ENCODE measurements at regions not wholly inside any gene's neighbourhood (a gene's known extent, or its start where the extent isn't known, plus 50 kb on each side); places are given as distances from the start of the nearest gene placed in this dataset.
A peak's percentile ranks its signal among the peaks of the same experiment; 100 is the strongest.
"Not testable (repeated sequence)": the region's sequence is repeated elsewhere in the genome, so short reads cannot be mapped to it uniquely, and the experiment has no call there.

- not testable (repeated sequence) for H3K9me3 ChIP-seq (ENCODE audit: control insufficient read depth, low read length); H3K4me3 ChIP-seq (ENCODE audit: insufficient read depth, low read depth, low read length, poor library complexity, severe bottlenecking); H3K27me3 ChIP-seq (replicated peaks; ENCODE audit: control insufficient read depth, insufficient read depth, low read length, poor library complexity, severe bottlenecking); DNase-seq; H3K27ac ChIP-seq (ENCODE audit: insufficient read depth, low read length, poor library complexity, severe bottlenecking); H3K4me1 ChIP-seq (ENCODE audit: control insufficient read depth, insufficient read depth, low read length, poor library complexity, severe bottlenecking); H3K36me3 ChIP-seq (ENCODE audit: control insufficient read depth, insufficient read depth, low read length)
These were observed 138.5 kb downstream of the OR2B2 start for GRCh38 chr6:27773542-27774263.

DNA sequence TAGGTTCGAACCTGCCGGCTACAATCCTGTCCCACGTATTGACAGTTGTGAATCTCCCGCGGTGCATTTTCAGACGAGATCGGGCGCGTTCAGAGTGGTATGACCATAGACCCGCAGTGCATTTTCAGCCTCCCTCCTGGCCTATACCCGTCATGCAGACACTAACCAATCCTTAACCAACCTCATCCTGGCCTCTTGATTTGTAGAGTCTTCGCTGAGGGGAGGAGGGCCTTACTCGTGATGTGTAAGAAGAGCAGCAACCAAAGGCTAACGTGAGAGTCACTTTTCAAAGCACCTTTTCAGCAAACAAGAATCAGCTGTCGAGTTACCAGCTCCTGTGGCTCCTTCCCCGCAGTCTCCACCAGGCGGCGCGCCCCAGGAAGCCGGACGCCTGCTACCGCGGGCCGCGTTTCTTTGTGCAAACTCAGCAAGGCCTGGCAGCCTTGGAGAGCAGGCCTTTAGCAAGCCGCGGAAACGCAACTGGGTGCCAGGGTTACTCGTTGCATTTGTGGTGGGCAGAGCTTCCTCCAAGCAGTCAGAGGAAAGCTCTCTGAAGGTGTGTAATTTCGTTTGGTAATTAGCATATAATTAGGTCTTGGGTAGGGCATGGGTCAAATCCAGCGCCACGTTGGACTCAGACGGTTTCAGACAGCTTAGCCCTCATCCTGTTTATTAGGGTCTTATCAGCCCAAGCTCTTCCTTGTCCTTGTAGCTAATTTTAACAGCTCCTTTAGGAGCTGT lies 139.8 kb downstream of the OR2B2 start:
- Histone ChIP-seq H3K4me1 (ENCODE audit: control insufficient read depth, insufficient read depth, low read length, poor library complexity, severe bottlenecking) (no peaks in the 10 kb centered on the region), H3K27me3 (replicated peaks; ENCODE audit: control insufficient read depth, insufficient read depth, low read length, poor library complexity, severe bottlenecking) (peaks cover 1% of the 10 kb centered on the region), H3K36me3 (ENCODE audit: control insufficient read depth, insufficient read depth, low read length) (no peaks in the 10 kb centered on the region), H3K9me3 (ENCODE audit: control insufficient read depth, low read length) (no peaks in the 10 kb centered on the region), H3K4me3 (ENCODE audit: insufficient read depth, low read depth, low read length, poor library complexity, severe bottlenecking) (no peak overlapping the region), H3K27ac (ENCODE audit: insufficient read depth, low read length, poor library complexity, severe bottlenecking) (no peak overlapping the region)
- DNase-seq = peak; percentile 67 to 73 (median 68)

DNA sequence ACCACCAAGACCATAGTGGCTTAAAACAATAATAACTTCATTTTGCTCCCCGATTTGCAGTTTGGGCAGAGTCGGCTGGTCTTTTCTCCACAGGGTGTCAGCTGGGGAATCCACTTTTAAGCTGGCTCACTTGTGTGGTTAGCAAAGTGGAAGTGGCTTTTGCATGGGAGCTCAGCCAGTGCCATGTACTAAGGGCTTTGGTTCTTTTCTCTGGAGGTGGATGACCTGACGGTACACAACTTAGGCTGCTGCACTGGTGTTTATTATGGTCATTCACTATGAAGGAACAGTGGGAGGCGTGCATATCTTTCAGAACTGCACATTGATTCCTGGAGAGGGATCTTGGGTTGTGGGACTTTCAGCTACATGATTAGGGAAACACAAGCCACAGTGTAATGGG lies 141.0 kb downstream of the OR2B2 start:
- Histone ChIP-seq H3K4me1 (ENCODE audit: control insufficient read depth, insufficient read depth, low read length, poor library complexity, severe bottlenecking) (no peaks in the 10 kb centered on the region), H3K27ac (ENCODE audit: insufficient read depth, low read length, poor library complexity, severe bottlenecking) (no peak overlapping the region), H3K36me3 (ENCODE audit: control insufficient read depth, insufficient read depth, low read length) (no peaks in the 10 kb centered on the region), H3K4me3 (ENCODE audit: insufficient read depth, low read depth, low read length, poor library complexity, severe bottlenecking) (no peak overlapping the region), H3K27me3 (replicated peaks; ENCODE audit: control insufficient read depth, insufficient read depth, low read length, poor library complexity, severe bottlenecking) (no peaks in the 10 kb centered on the region), H3K9me3 (ENCODE audit: control insufficient read depth, low read length) (no peaks in the 10 kb centered on the region)
- DNase-seq = no peak

- H3K4me3 ChIP-seq (ENCODE audit: insufficient read depth, low read depth, low read length, poor library complexity, severe bottlenecking) = no peak overlapping the region
- no peaks in the 10 kb centered on the region for H3K27me3 ChIP-seq (replicated peaks; ENCODE audit: control insufficient read depth, insufficient read depth, low read length, poor library complexity, severe bottlenecking)
- no peak for DNase-seq
- no peaks in the 10 kb centered on the region for H3K4me1 ChIP-seq (ENCODE audit: control insufficient read depth, insufficient read depth, low read length, poor library complexity, severe bottlenecking)
- no peak overlapping the region for H3K27ac ChIP-seq (ENCODE audit: insufficient read depth, low read length, poor library complexity, severe bottlenecking)
- H3K36me3 ChIP-seq (ENCODE audit: control insufficient read depth, insufficient read depth, low read length) = no peaks in the 10 kb centered on the region
- no peaks in the 10 kb centered on the region for H3K9me3 ChIP-seq (ENCODE audit: control insufficient read depth, low read length)
These were observed 141.5 kb downstream of the OR2B2 start for GRCh38 chr6:27770724-27771123.

- Histone ChIP-seq H3K4me3 (ENCODE audit: insufficient read depth, low read depth, low read length, poor library complexity, severe bottlenecking) (no peak overlapping the region), H3K9me3 (ENCODE audit: control insufficient read depth, low read length) (no peaks in the 10 kb centered on the region), H3K27ac (ENCODE audit: insufficient read depth, low read length, poor library complexity, severe bottlenecking) (no peak overlapping the region), H3K4me1 (ENCODE audit: control insufficient read depth, insufficient read depth, low read length, poor library complexity, severe bottlenecking) (no peaks in the 10 kb centered on the region), H3K36me3 (ENCODE audit: control insufficient read depth, insufficient read depth, low read length) (no peaks in the 10 kb centered on the region), H3K27me3 (replicated peaks; ENCODE audit: control insufficient read depth, insufficient read depth, low read length, poor library complexity, severe bottlenecking) (no peaks in the 10 kb centered on the region)
- no peak for DNase-seq
These were observed 143.6 kb downstream of the OR2B2 start for GRCh38 chr6:27768556-27768955.

GRCh38 chr6:27767851-27768250 lies 144.3 kb downstream of the OR2B2 start:
- Histone ChIP-seq H3K27ac (ENCODE audit: insufficient read depth, low read length, poor library complexity, severe bottlenecking) (no peak overlapping the region), H3K4me3 (ENCODE audit: insufficient read depth, low read depth, low read length, poor library complexity, severe bottlenecking) (no peak overlapping the region), H3K4me1 (ENCODE audit: control insufficient read depth, insufficient read depth, low read length, poor library complexity, severe bottlenecking) (no peaks in the 10 kb centered on the region), H3K36me3 (ENCODE audit: control insufficient read depth, insufficient read depth, low read length) (no peaks in the 10 kb centered on the region), H3K27me3 (replicated peaks; ENCODE audit: control insufficient read depth, insufficient read depth, low read length, poor library complexity, severe bottlenecking) (no peaks in the 10 kb centered on the region), H3K9me3 (ENCODE audit: control insufficient read depth, low read length) (no peaks in the 10 kb centered on the region)
- DNase-seq = no peak

DNA sequence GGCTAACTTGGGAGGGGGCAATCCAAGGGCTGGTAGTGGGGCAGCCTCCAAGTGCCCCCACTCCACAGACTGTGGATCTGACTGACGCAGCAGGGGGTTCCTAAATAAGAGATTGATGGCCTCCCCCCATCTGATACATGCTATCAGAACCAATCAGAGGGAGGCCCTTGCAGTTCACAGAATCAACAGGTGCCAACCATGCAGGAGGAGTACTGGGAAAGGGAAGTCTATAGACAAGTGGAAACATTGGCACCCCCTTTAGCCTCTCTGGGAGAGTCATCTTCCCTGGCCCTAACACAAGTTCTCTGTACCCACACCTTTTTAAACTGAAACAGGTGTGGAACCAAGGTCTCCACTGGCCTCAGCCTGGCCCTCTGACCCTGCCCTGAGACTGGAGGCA lies 145.8 kb downstream of the OR2B2 start:
- no peaks in the 10 kb centered on the region for H3K9me3 ChIP-seq (ENCODE audit: control insufficient read depth, low read length)
- no peaks in the 10 kb centered on the region for H3K4me1 ChIP-seq (ENCODE audit: control insufficient read depth, insufficient read depth, low read length, poor library complexity, severe bottlenecking)
- no peak overlapping the region for H3K4me3 ChIP-seq (ENCODE audit: insufficient read depth, low read depth, low read length, poor library complexity, severe bottlenecking)
- no peak for DNase-seq
- no peaks in the 10 kb centered on the region for H3K27me3 ChIP-seq (replicated peaks; ENCODE audit: control insufficient read depth, insufficient read depth, low read length, poor library complexity, severe bottlenecking)
- H3K36me3 ChIP-seq (ENCODE audit: control insufficient read depth, insufficient read depth, low read length) = no peaks in the 10 kb centered on the region
- no peak overlapping the region for H3K27ac ChIP-seq (ENCODE audit: insufficient read depth, low read length, poor library complexity, severe bottlenecking)

DNA sequence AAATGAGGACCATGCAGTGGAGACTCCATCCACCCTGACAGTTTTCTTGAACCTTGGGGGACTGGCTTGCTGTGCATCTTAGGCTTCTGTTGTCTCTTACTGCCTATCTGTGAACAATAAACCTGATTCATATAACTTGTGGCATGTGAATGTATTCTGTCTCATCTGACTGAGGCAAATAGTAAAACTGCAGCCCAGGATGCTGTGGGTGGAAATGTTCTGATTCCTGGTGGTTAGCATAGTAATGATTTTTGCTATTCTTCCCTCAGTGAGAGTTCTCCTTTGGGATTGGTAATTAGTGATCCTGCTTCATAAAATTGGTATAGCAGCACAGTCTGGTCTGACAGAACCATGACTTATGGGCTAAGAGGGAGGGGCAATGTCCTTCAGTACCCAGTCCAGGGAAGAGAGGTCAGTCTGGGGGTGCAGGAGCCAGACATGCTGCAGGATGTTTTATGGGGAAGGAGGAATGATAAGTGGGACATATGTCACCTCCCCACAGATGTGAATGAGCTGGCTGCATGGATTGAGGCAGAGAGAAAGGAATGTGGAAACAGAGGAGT lies 147.1 kb downstream of the OR2B2 start:
- Histone ChIP-seq H3K36me3 (ENCODE audit: control insufficient read depth, insufficient read depth, low read length) (no peaks in the 10 kb centered on the region), H3K4me3 (ENCODE audit: insufficient read depth, low read depth, low read length, poor library complexity, severe bottlenecking) (no peak overlapping the region), H3K9me3 (ENCODE audit: control insufficient read depth, low read length) (no peaks in the 10 kb centered on the region), H3K27ac (ENCODE audit: insufficient read depth, low read length, poor library complexity, severe bottlenecking) (no peak overlapping the region), H3K27me3 (replicated peaks; ENCODE audit: control insufficient read depth, insufficient read depth, low read length, poor library complexity, severe bottlenecking) (no peaks in the 10 kb centered on the region), H3K4me1 (ENCODE audit: control insufficient read depth, insufficient read depth, low read length, poor library complexity, severe bottlenecking) (no peaks in the 10 kb centered on the region)
- DNase-seq = no peak

DNA sequence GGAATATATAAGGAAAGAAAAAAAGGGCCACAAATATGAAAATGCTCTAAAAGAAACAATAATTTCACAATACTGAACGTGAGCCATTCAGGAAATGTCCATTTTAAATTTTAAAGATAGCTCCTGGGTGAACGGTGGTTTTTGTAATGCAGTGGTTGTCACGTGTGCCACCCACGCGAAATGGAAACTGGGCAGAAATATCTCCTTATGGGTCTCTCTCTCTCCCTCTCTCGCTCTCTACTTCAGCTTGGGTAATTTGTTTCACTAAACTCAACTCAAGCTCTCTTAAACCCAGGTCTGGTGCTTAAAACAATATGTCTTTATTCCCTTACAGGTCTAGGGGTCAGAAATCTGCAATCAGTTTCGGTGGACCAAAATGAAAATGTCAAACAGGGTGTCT lies 150.8 kb downstream of the OR2B2 start:
- H3K27ac ChIP-seq (ENCODE audit: insufficient read depth, low read length, poor library complexity, severe bottlenecking) = no peak overlapping the region
- H3K9me3 ChIP-seq (ENCODE audit: control insufficient read depth, low read length) = no peaks in the 10 kb centered on the region
- no peak for DNase-seq
- no peaks in the 10 kb centered on the region for H3K36me3 ChIP-seq (ENCODE audit: control insufficient read depth, insufficient read depth, low read length)
- H3K4me1 ChIP-seq (ENCODE audit: control insufficient read depth, insufficient read depth, low read length, poor library complexity, severe bottlenecking) = peaks cover 7% of the 10 kb centered on the region
- H3K4me3 ChIP-seq (ENCODE audit: insufficient read depth, low read depth, low read length, poor library complexity, severe bottlenecking) = no peak overlapping the region
- H3K27me3 ChIP-seq (replicated peaks; ENCODE audit: control insufficient read depth, insufficient read depth, low read length, poor library complexity, severe bottlenecking) = no peaks in the 10 kb centered on the region

GRCh38 chr6:27760464-27760863 lies 151.7 kb downstream of the OR2B2 start:
- Histone ChIP-seq H3K27me3 (replicated peaks; ENCODE audit: control insufficient read depth, insufficient read depth, low read length, poor library complexity, severe bottlenecking) (no peaks in the 10 kb centered on the region), H3K4me3 (ENCODE audit: insufficient read depth, low read depth, low read length, poor library complexity, severe bottlenecking) (no peak overlapping the region), H3K36me3 (ENCODE audit: control insufficient read depth, insufficient read depth, low read length) (no peaks in the 10 kb centered on the region), H3K27ac (ENCODE audit: insufficient read depth, low read length, poor library complexity, severe bottlenecking) (no peak overlapping the region), H3K9me3 (ENCODE audit: control insufficient read depth, low read length) (no peaks in the 10 kb centered on the region), H3K4me1 (ENCODE audit: control insufficient read depth, insufficient read depth, low read length, poor library complexity, severe bottlenecking) (peaks cover 7% of the 10 kb centered on the region)
- no peak for DNase-seq

All from effector memory CD4-positive, alpha-beta T cell (primary cell).